ENCODE measurements at regions not wholly inside any gene's neighbourhood (a gene's known extent, or its start where the extent isn't known, plus 50 kb on each side); places are given as distances from the start of the nearest gene placed in this dataset.
"Not testable (repeated sequence)": the region's sequence is repeated elsewhere in the genome, so short reads cannot be mapped to it uniquely, and the experiment has no call there.

- ATAC-seq; H3K4me1 Mint-ChIP-seq; H3K27ac Mint-ChIP-seq; H3K9me3 Mint-ChIP-seq; POLR2A ChIA-PET; H3K27me3 Mint-ChIP-seq (ENCODE audit: low read depth); H3K4me3 Mint-ChIP-seq; CTCF ChIA-PET; DNase-seq (ENCODE audit: low spot score); H3K36me3 Mint-ChIP-seq: not testable (repeated sequence)
These were observed 61.6 kb upstream of the IKBKE start for GRCh38 chr1:206408371-206409288.

DNA sequence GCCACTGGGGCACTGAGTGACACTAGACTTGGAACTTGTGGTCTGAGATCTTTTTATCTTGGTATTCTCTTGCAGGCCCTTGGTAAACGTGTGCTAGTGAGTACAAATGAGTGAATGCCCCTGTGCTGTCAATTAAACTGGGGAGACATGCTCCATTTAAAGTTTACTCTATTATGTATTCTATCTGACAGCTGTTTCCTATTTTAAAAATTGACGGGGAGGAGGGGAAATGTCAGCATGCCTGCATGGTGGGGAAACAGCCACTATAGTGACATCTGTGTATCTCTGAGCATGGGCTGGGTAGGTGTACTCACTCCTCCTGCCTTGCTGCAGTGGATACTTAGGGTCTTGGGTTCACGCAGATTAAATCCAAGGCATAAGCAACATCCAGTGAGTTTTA lies 59.0 kb upstream of the IKBKE start:
- Mint-ChIP-seq H3K4me1 (no peaks in the 10 kb centered on the region), H3K4me3 (no peak overlapping the region), H3K27me3 (ENCODE audit: low read depth) (no peaks in the 10 kb centered on the region), H3K27ac (no peak overlapping the region), H3K9me3 (no peaks in the 10 kb centered on the region), H3K36me3 (peaks cover 7% of the 10 kb centered on the region; the same call in 1 of the 2 replicates)
- TF ChIP-seq IRF2 (CRISPR knock-in tag; IDR thresholded peaks at IDR 0.05; ENCODE audit: borderline replicate concordance, low read depth) (no peak), ZNF671 (CRISPR knock-in tag; IDR thresholded peaks at IDR 0.05) (no peak), NR2C2 (CRISPR knock-in tag; IDR thresholded peaks at IDR 0.05) (no peak), AR (CRISPR knock-in tag; IDR thresholded peaks at IDR 0.05) (no peak), NFYB (CRISPR knock-in tag; conservative IDR thresholded peaks at IDR 0.05; ENCODE audit: low read depth) (no peak), ARID4B (CRISPR knock-in tag; IDR thresholded peaks at IDR 0.05; ENCODE audit: borderline replicate concordance) (no peak), ELF4 (CRISPR knock-in tag; IDR thresholded peaks at IDR 0.05; ENCODE audit: low read depth) (no peak), ZNF232 (CRISPR knock-in tag; IDR thresholded peaks at IDR 0.05) (no peak), MLX (CRISPR knock-in tag; IDR thresholded peaks at IDR 0.05) (no peak), FOXK1 (CRISPR knock-in tag; IDR thresholded peaks at IDR 0.05) (no peak)
- no peak for DNase-seq (ENCODE audit: low spot score)
- ChIA-PET POLR2A (no interaction called here), CTCF (no interaction called here)
- no peak for ATAC-seq

DNA sequence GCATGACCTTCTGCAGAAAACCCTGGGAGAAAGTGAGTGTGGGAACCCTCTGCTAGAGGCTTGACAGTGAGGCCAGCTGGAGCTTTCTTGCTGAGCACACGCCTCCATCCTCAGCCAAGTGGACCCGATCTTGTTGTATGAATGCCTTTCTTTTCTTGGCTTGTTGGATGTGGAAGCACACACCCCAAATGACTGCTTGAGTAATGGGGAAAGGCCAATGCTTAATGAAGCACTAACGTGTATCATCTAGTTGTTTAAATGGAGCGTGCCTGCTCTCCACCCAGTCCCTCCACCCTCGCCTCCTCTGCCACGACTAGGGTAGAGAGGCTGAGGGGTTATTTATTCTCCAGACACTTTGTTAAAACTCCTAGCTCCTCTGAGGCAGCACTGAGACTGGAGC lies 54.3 kb upstream of the IKBKE start:
- ChIA-PET CTCF (no interaction called here), POLR2A (no interaction called here)
- Mint-ChIP-seq H3K4me1 (no peaks in the 10 kb centered on the region; the same call in 1 of the 2 replicates), H3K9me3 (no peaks in the 10 kb centered on the region), H3K36me3 (peaks cover 18% of the 10 kb centered on the region), H3K27me3 (ENCODE audit: low read depth) (no peaks in the 10 kb centered on the region), H3K4me3 (no peak overlapping the region), H3K27ac (no peak overlapping the region)
- ATAC-seq (no peak), DNase-seq (ENCODE audit: low spot score) (no peak)
- TF ChIP-seq, protein P1, sequence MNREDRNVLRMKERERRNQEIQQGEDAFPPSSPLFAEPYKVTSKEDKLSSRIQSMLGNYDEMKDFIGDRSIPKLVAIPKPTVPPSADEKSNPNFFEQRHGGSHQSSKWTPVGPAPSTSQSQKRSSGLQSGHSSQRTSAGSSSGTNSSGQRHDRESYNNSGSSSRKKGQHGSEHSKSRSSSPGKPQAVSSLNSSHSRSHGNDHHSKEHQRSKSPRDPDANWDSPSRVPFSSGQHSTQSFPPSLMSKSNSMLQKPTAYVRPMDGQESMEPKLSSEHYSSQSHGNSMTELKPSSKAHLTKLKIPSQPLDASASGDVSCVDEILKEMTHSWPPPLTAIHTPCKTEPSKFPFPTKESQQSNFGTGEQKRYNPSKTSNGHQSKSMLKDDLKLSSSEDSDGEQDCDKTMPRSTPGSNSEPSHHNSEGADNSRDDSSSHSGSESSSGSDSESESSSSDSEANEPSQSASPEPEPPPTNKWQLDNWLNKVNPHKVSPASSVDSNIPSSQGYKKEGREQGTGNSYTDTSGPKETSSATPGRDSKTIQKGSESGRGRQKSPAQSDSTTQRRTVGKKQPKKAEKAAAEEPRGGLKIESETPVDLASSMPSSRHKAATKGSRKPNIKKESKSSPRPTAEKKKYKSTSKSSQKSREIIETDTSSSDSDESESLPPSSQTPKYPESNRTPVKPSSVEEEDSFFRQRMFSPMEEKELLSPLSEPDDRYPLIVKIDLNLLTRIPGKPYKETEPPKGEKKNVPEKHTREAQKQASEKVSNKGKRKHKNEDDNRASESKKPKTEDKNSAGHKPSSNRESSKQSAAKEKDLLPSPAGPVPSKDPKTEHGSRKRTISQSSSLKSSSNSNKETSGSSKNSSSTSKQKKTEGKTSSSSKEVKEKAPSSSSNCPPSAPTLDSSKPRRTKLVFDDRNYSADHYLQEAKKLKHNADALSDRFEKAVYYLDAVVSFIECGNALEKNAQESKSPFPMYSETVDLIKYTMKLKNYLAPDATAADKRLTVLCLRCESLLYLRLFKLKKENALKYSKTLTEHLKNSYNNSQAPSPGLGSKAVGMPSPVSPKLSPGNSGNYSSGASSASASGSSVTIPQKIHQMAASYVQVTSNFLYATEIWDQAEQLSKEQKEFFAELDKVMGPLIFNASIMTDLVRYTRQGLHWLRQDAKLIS (CRISPR knock-in tag; IDR thresholded peaks at IDR 0.05; ENCODE audit: borderline replicate concordance): no peak
